ENCODE measurements at regions not wholly inside any gene's neighbourhood (a gene's known extent, or its start where the extent isn't known, plus 50 kb on each side); places are given as distances from the start of the nearest gene placed in this dataset.

DNA sequence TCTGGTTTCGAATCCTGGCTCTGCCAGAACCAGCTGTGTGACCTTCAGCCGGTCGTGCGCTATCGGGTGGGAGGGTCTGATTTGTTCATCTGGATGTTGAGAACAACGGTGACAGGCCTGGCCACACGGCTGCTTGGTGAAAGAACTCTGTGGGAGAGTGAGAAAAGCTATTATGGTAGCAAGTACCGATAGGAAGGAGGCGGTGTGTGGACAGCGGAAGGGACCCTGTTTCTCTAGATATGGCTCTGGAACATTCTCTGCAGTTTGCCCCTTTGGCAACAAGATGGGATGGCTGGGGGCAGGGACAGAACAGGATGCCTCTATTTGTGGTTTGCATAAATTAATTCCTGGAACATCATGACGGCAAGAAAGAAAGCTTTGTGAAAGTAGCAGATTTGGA is 347.3 kb downstream of the AACS start:
- TF ChIP-seq, protein P1, sequence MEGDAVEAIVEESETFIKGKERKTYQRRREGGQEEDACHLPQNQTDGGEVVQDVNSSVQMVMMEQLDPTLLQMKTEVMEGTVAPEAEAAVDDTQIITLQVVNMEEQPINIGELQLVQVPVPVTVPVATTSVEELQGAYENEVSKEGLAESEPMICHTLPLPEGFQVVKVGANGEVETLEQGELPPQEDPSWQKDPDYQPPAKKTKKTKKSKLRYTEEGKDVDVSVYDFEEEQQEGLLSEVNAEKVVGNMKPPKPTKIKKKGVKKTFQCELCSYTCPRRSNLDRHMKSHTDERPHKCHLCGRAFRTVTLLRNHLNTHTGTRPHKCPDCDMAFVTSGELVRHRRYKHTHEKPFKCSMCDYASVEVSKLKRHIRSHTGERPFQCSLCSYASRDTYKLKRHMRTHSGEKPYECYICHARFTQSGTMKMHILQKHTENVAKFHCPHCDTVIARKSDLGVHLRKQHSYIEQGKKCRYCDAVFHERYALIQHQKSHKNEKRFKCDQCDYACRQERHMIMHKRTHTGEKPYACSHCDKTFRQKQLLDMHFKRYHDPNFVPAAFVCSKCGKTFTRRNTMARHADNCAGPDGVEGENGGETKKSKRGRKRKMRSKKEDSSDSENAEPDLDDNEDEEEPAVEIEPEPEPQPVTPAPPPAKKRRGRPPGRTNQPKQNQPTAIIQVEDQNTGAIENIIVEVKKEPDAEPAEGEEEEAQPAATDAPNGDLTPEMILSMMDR (IDR thresholded peaks at IDR 0.05): no peak
- no peaks in the 10 kb centered on the region for H3K4me1 ChIP-seq (ENCODE audit: control insufficient read depth in 1 of 2, low read depth in 2 of 2)
- ATAC-seq (ENCODE audit: insufficient number of reproducible peaks, low FRiP score, low read depth): no peak
- no peak overlapping the region for H3K4me3 ChIP-seq
- H3K27ac ChIP-seq: no peak overlapping the region
- no peaks in the 10 kb centered on the region for H3K9me3 ChIP-seq
- no peaks in the 10 kb centered on the region for H3K27me3 ChIP-seq (replicated peaks; ENCODE audit: insufficient read depth)
- no peak for DNase-seq (ENCODE audit: low spot score)
- no peaks in the 10 kb centered on the region for H3K36me3 ChIP-seq

GRCh38 chr12:125417446-125417845 is 352.2 kb downstream of the AACS start:
- no peak for ATAC-seq (ENCODE audit: insufficient number of reproducible peaks, low FRiP score, low read depth)
- Histone ChIP-seq H3K9me3 (no peaks in the 10 kb centered on the region), H3K27ac (no peak overlapping the region), H3K27me3 (replicated peaks; ENCODE audit: insufficient read depth) (no peaks in the 10 kb centered on the region), H3K36me3 (no peaks in the 10 kb centered on the region), H3K4me3 (no peak overlapping the region), H3K4me1 (ENCODE audit: control insufficient read depth in 1 of 2, low read depth in 2 of 2) (no peaks in the 10 kb centered on the region)
- TF ChIP-seq, protein P1 (IDR thresholded peaks at IDR 0.05): no peak
- no peak for DNase-seq (ENCODE audit: low spot score)

GRCh38 chr12:125418902-125419564 is 353.8 kb downstream of the AACS start:
- no peak for DNase-seq (ENCODE audit: low spot score)

GRCh38 chr12:125424909-125425308 is 359.7 kb downstream of the AACS start:
- H3K9me3 ChIP-seq: no peaks in the 10 kb centered on the region
- H3K4me3 ChIP-seq: no peak overlapping the region
- H3K27ac ChIP-seq: no peak overlapping the region
- TF ChIP-seq, protein P1 (IDR thresholded peaks at IDR 0.05): no peak
- H3K36me3 ChIP-seq: no peaks in the 10 kb centered on the region
- ATAC-seq (ENCODE audit: insufficient number of reproducible peaks, low FRiP score, low read depth) (no peak), DNase-seq (ENCODE audit: low spot score) (no peak)
- no peaks in the 10 kb centered on the region for H3K4me1 ChIP-seq (ENCODE audit: control insufficient read depth in 1 of 2, low read depth in 2 of 2)
- no peaks in the 10 kb centered on the region for H3K27me3 ChIP-seq (replicated peaks; ENCODE audit: insufficient read depth)

More at GRCh38 chr12:125418902-125419564, 353.8 kb downstream of the AACS start:
- no peaks in the 10 kb centered on the region for H3K9me3 ChIP-seq
- no peak overlapping the region for H3K4me3 ChIP-seq
- ATAC-seq (ENCODE audit: insufficient number of reproducible peaks, low FRiP score, low read depth): no peak
- no peak overlapping the region for H3K27ac ChIP-seq
- no peaks in the 10 kb centered on the region for H3K36me3 ChIP-seq
- no peaks in the 10 kb centered on the region for H3K27me3 ChIP-seq (replicated peaks; ENCODE audit: insufficient read depth)
- TF ChIP-seq, protein P1 (IDR thresholded peaks at IDR 0.05): no peak
- no peaks in the 10 kb centered on the region for H3K4me1 ChIP-seq (ENCODE audit: control insufficient read depth in 1 of 2, low read depth in 2 of 2)

- ATAC-seq (ENCODE audit: insufficient number of reproducible peaks, low FRiP score, low read depth): no peak
- TF ChIP-seq, protein P1 (IDR thresholded peaks at IDR 0.05): no peak
- H3K4me3 ChIP-seq: no peak overlapping the region
- no peak overlapping the region for H3K27ac ChIP-seq
- H3K36me3 ChIP-seq: no peaks in the 10 kb centered on the region
- DNase-seq (ENCODE audit: low spot score): no peak
- no peaks in the 10 kb centered on the region for H3K9me3 ChIP-seq
- H3K4me1 ChIP-seq (ENCODE audit: control insufficient read depth in 1 of 2, low read depth in 2 of 2): no peaks in the 10 kb centered on the region
- H3K27me3 ChIP-seq (replicated peaks; ENCODE audit: insufficient read depth): no peaks in the 10 kb centered on the region
Measured at GRCh38 chr12:125431516-125431915, 366.3 kb downstream of the AACS start.
